ENCODE measurements at regions not wholly inside any gene's neighbourhood (a gene's known extent, or its start where the extent isn't known, plus 50 kb on each side); places are given as distances from the start of the nearest gene placed in this dataset.

- TF ChIP-seq CTCF (IDR thresholded peaks at IDR 0.05): no peak
- TF ChIP-seq POLR2A (IDR thresholded peaks at IDR 0.05): no peak
Observed at GRCh38 chr11:91394073-91394726, 830.4 kb upstream of the FAT3 start.
